GM21825 (cell line): ENCODE measurements at regions not wholly inside any gene's neighbourhood (a gene's known extent, or its start where the extent isn't known, plus 50 kb on each side); places are given as distances from the start of the nearest gene placed in this dataset.

Source experiments
- ATAC-seq: cut with Tn5 transposase; IDR thresholded peaks from one replicate; pipeline ENCODE4 v1.9.1; 2021; ENCODE audit warnings: mild to moderate bottlenecking, moderate library complexity; ENCODE audit not compliant: unreplicated experiment

GRCh38 chr11:10387206-10388083, 67.6 kb upstream of the AMPD3 start:
- ATAC-seq = no peak

GRCh38 chr11:10388101-10388500, 67.0 kb upstream of the AMPD3 start:
- no peak for ATAC-seq

- ATAC-seq = no peak
Measured at GRCh38 chr11:10388574-10388973, 66.5 kb upstream of the AMPD3 start.

- no peak for ATAC-seq
Measured at GRCh38 chr11:10390375-10390774, 64.7 kb upstream of the AMPD3 start.

GRCh38 chr11:10392095-10393079, 62.7 kb upstream of the AMPD3 start:
- ATAC-seq = no peak

- no peak for ATAC-seq
Measured at GRCh38 chr11:10394229-10395101, 60.6 kb upstream of the AMPD3 start.

- ATAC-seq = no peak
Measured at GRCh38 chr11:10395166-10395897, 59.7 kb upstream of the AMPD3 start.

GRCh38 chr11:10396771-10397170, 58.3 kb upstream of the AMPD3 start:
- ATAC-seq = no peak

- ATAC-seq = no peak
Measured at GRCh38 chr11:10397226-10397987, 57.7 kb upstream of the AMPD3 start.

GRCh38 chr11:10398525-10398924, 56.5 kb upstream of the AMPD3 start:
- no peak for ATAC-seq

- ATAC-seq = no peak
Measured at GRCh38 chr11:10400856-10401255, 54.2 kb upstream of the AMPD3 start.

GRCh38 chr11:10401256-10401655, 53.8 kb upstream of the AMPD3 start:
- no peak for ATAC-seq

- no peak for ATAC-seq
Measured at GRCh38 chr11:10401696-10402392, 53.2 kb upstream of the AMPD3 start.
